A549 (cell line): ENCODE measurements at regions not wholly inside any gene's neighbourhood (a gene's known extent, or its start where the extent isn't known, plus 50 kb on each side); places are given as distances from the start of the nearest gene placed in this dataset.

ENCODE experiments used
- ATAC-seq, 2 experiments: fragments of 200-7000 bp in 1 of 2; fragments of >200 bp in 1 of 2; cut with Nextera tagmentation in 1 of 2; cut with Tn5 transposase in 1 of 2; 3 replicates each; pipeline versions ENCODE4 v1.8.0 to v1.9.1; 2018 to 2020; ENCODE audit warnings: mild to moderate bottlenecking in 1 of 2, moderate library complexity in 1 of 2
- CTCF ChIA-PET: fragments of 300-600 bp; sonication (Branson Sonifier 250); formaldehyde crosslinking; extraction: SDS; loops from one replicate; lab custom pipeline; 2021; ENCODE audit warnings: antibody characterized with exemption, inconsistent platforms; lab: Yijun Ruan, JAX
- POLR2A ChIA-PET: fragments of 350-600 bp; formaldehyde crosslinking; extraction: SDS; loops from one replicate; lab custom pipeline; 2021; ENCODE audit warnings: antibody characterized with exemption, inconsistent platforms; lab: Yijun Ruan, JAX
- DNase-seq, 2 experiments: peaks; one replicate each; pipeline versions ENCODE4 v3.0.0 to v3.0.0-alpha.2; 2011 to 2016; ENCODE audit warnings: low read depth in 1 of 2, low spot score in 1 of 2
- FAIRE-seq: peaks from 2 replicates; lab custom pipeline; 2011; peaks lifted over from hg19 to GRCh38; lab: Jason Lieb, UNC
- H3K27ac ChIP-seq, 2 experiments: fragments of >200 bp; sonication (Bioruptor Twin); formaldehyde crosslinking; 3 replicates each; pipeline ENCODE4 v1.5.1; 2016 to 2017
- H3K4me1 ChIP-seq: fragments of >200 bp; sonication (Bioruptor Twin); formaldehyde crosslinking; 3 replicates; pipeline ENCODE4 v1.6.1; 2016
- H3K4me2 ChIP-seq: fragments of >200 bp; sonication (Bioruptor Twin); formaldehyde crosslinking; 3 replicates; pipeline ENCODE4 v1.6.1; 2016
- H3K4me3 ChIP-seq: fragments of >200 bp; sonication (Bioruptor Twin); formaldehyde crosslinking; 3 replicates; pipeline ENCODE4 v1.5.1; 2016
- H3K9me3 ChIP-seq: fragments of >200 bp; sonication (Bioruptor Twin); formaldehyde crosslinking; 3 replicates; pipeline ENCODE4 v1.6.1; 2016
- BHLHE40 ChIP-seq: IDR thresholded peaks from 2 replicates; pipeline ENCODE4 v1.6.1; 2012; ENCODE audit warnings: low read depth, low read length, inconsistent platforms
- CBX2 ChIP-seq: fragments of 200-600 bp; sonication (generic); IDR thresholded peaks from 2 replicates; pipeline ENCODE4 v1.6.1; 2016; ENCODE audit warnings: low read depth, mild to moderate bottlenecking, borderline replicate concordance
- CEBPB ChIP-seq, 2 experiments: fragments of >200 bp in 1 of 2; sonication (Bioruptor Twin) in 1 of 2; formaldehyde crosslinking in 1 of 2; IDR thresholded peaks; 2 replicates each; pipeline ENCODE4 v1.6.1; 2012 to 2016
- CHD2 ChIP-seq: fragments of 150-350 bp; IDR thresholded peaks from 2 replicates; pipeline ENCODE4 v1.6.1; 2014; ENCODE audit warnings: low read length; ENCODE audit not compliant: partially characterized antibody
- CHD4 ChIP-seq: fragments of 200-600 bp; sonication (generic); IDR thresholded peaks from 2 replicates; pipeline ENCODE4 v1.6.1; 2016; ENCODE audit warnings: antibody characterized with exemption, mild to moderate bottlenecking, borderline replicate concordance
- EHMT2 ChIP-seq: fragments of 200-600 bp; sonication (generic); IDR thresholded peaks from 2 replicates; pipeline ENCODE4 v1.6.1; 2016; ENCODE audit warnings: antibody characterized with exemption, low read depth, mild to moderate bottlenecking, moderate library complexity
- EP300 ChIP-seq, 2 experiments: fragments of >200 bp; sonication (Bioruptor Twin); formaldehyde crosslinking; IDR thresholded peaks; 2 replicates in 1 of 2; 3 replicates in 1 of 2; pipeline ENCODE4 v1.6.1; 2016 to 2017
- FOSB ChIP-seq: fragments of 250-450 bp; sonication (Bioruptor Pico); IDR thresholded peaks from 2 replicates; pipeline ENCODE4 v1.5.0; 2020; ENCODE audit warnings: mild to moderate bottlenecking, moderate library complexity
- FOSL2 ChIP-seq, 2 experiments: fragments of 450-650 bp in 1 of 2; fragments of >200 bp in 1 of 2; sonication (Bioruptor Twin) in 1 of 2; formaldehyde crosslinking; IDR thresholded peaks; 2 replicates each; pipeline versions ENCODE4 v1.5.0 to v1.6.1; 2016 to 2020; ENCODE audit warnings: mild to moderate bottlenecking in 1 of 2, moderate library complexity in 1 of 2
- FOXS1 ChIP-seq: fragments of 250-450 bp; sonication (Bioruptor Pico); IDR thresholded peaks from 2 replicates; pipeline ENCODE4 v1.5.0; 2020; ENCODE audit warnings: mild to moderate bottlenecking, moderate library complexity
- HDAC2 ChIP-seq: fragments of 200-600 bp; sonication (generic); IDR thresholded peaks from 2 replicates; pipeline ENCODE4 v1.6.1; 2016
- KDM1A ChIP-seq: fragments of 200-600 bp; sonication (generic); IDR thresholded peaks from 2 replicates; pipeline ENCODE4 v1.6.1; 2016; ENCODE audit warnings: low read depth, mild to moderate bottlenecking
- KDM5A ChIP-seq: fragments of 200-600 bp; sonication (generic); IDR thresholded peaks from 2 replicates; pipeline ENCODE4 v1.6.1; 2016; ENCODE audit warnings: antibody characterized with exemption, mild to moderate bottlenecking
- MAZ ChIP-seq: fragments of 150-350 bp; IDR thresholded peaks from 2 replicates; pipeline ENCODE4 v1.6.1; 2014; ENCODE audit warnings: antibody characterized with exemption, low read depth, low read length, borderline replicate concordance
- NPAS2 ChIP-seq: fragments of 250-450 bp; sonication (Bioruptor Pico); IDR thresholded peaks from 2 replicates; pipeline ENCODE4 v1.8.0; 2022; ENCODE audit warnings: mild to moderate bottlenecking, moderate library complexity, borderline replicate concordance
- NR3C1 ChIP-seq: fragments of >200 bp; sonication (Bioruptor Twin); formaldehyde crosslinking; IDR thresholded peaks from 3 replicates; pipeline ENCODE4 v1.6.1; 2017
- PHF8 ChIP-seq: fragments of 200-600 bp; sonication (generic); IDR thresholded peaks from 2 replicates; pipeline ENCODE4 v1.6.1; 2016; ENCODE audit warnings: low read depth, mild to moderate bottlenecking, antibody characterized with exemption, moderate library complexity, borderline replicate concordance
- POLR2A ChIP-seq: IDR thresholded peaks from 2 replicates; pipeline ENCODE4 v1.6.1; 2012; ENCODE audit warnings: mild to moderate bottlenecking, low read length
- RAD21 ChIP-seq, 2 experiments: fragments of >200 bp in 1 of 2; sonication (Bioruptor Twin) in 1 of 2; formaldehyde crosslinking in 1 of 2; IDR thresholded peaks in 1 of 2; conservative IDR thresholded peaks in 1 of 2; 2 replicates in 1 of 2; 3 replicates in 1 of 2; pipeline ENCODE4 v1.6.1; 2012 to 2018; ENCODE audit warnings: inconsistent platforms in 1 of 2
- RARB ChIP-seq: fragments of 250-450 bp; sonication (Bioruptor Pico); IDR thresholded peaks from 2 replicates; pipeline ENCODE4 v1.8.0; 2021; ENCODE audit warnings: mild to moderate bottlenecking, moderate library complexity
- RCOR1 ChIP-seq: fragments of 150-350 bp; IDR thresholded peaks from 2 replicates; pipeline ENCODE4 v1.6.1; 2014; ENCODE audit warnings: antibody characterized with exemption, low read length, low read depth
- RFX5 ChIP-seq: fragments of 450-650 bp; IDR thresholded peaks from 2 replicates; pipeline ENCODE4 v1.7.1; 2014; ENCODE audit warnings: antibody characterized with exemption, mild to moderate bottlenecking, moderate library complexity
- SREBF2 ChIP-seq: fragments of 450-650 bp; IDR thresholded peaks from 2 replicates; pipeline ENCODE4 v1.6.1; 2014; ENCODE audit warnings: mild to moderate bottlenecking, moderate library complexity
- TFCP2L1 ChIP-seq: fragments of 250-450 bp; sonication (Bioruptor Pico); IDR thresholded peaks from 2 replicates; pipeline ENCODE4 v1.5.0; 2021; ENCODE audit warnings: mild to moderate bottlenecking
- ZSCAN20 ChIP-seq: fragments of 250-450 bp; sonication (Bioruptor Pico); IDR thresholded peaks from 2 replicates; pipeline ENCODE4 v1.8.0; 2022; ENCODE audit warnings: mild to moderate bottlenecking, moderate library complexity
- WGBS: methylation state at CpG from one replicate; pipeline ENCODE4 v1.1.6; 2017; ENCODE audit errors: missing lambda C conversion rate; 5-methylcytosine and 5-hydroxymethylcytosine counted together
- TF ChIP-seq, protein P1 (sequence below): fragments of >200 bp; sonication (Bioruptor Twin); formaldehyde crosslinking; IDR thresholded peaks from 3 replicates; pipeline ENCODE4 v1.6.1; 2016
- TF ChIP-seq, protein P2 (sequence below): fragments of 250-450 bp; sonication (Bioruptor Pico); IDR thresholded peaks from 2 replicates; pipeline ENCODE4 v1.5.0; 2020; ENCODE audit warnings: low read depth, mild to moderate bottlenecking, moderate library complexity
- TF ChIP-seq, protein P3 (sequence below): fragments of 450-650 bp; IDR thresholded peaks from 2 replicates; pipeline ENCODE4 v1.6.1; 2014; ENCODE audit warnings: antibody characterized with exemption
- TF ChIP-seq, protein P4 (sequence below): IDR thresholded peaks from 2 replicates; pipeline ENCODE4 v1.6.1; 2012; ENCODE audit warnings: low read depth, borderline replicate concordance
- TF ChIP-seq, protein P5 (sequence below): fragments of >200 bp; sonication (Bioruptor Twin); formaldehyde crosslinking; IDR thresholded peaks from 3 replicates; pipeline ENCODE4 v1.5.1; 2016

DNA sequence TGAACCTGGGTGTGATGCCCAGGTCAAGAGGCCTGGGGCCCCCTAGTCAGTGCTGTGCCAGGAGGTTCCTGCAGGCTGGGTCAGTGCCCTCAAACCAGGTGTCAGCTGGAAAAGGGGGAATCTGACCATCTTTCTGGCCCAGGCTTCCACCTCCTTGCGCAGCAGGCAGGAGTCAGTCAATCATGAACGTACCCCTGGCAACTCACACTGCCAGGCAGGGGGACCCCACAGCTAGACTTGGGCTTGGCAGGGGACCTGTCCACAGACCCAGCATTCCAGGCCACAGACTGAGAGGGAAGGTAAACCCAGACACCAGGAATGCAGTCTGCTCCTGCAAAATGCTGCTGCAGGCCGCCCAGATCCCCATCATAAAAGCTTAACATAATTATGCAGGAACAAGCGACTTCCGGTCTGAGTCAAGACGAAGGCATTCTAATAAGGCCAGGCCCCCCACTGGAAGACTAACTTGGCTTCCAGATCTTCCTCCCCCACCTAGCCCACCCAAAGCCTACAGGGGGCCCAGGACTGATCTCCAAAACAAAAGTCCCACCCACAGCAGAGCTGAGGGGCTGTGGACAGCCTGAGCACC is 156.3 kb downstream of the BCOR start:
- no peaks in the 10 kb centered on the region for H3K4me1 ChIP-seq
- no peaks in the 10 kb centered on the region for H3K9me3 ChIP-seq
- POLR2A ChIA-PET, result no interaction called here
- DNase-seq (no peak), ATAC-seq (no peak), FAIRE-seq (no peak)
- TF ChIP-seq, protein P1, sequence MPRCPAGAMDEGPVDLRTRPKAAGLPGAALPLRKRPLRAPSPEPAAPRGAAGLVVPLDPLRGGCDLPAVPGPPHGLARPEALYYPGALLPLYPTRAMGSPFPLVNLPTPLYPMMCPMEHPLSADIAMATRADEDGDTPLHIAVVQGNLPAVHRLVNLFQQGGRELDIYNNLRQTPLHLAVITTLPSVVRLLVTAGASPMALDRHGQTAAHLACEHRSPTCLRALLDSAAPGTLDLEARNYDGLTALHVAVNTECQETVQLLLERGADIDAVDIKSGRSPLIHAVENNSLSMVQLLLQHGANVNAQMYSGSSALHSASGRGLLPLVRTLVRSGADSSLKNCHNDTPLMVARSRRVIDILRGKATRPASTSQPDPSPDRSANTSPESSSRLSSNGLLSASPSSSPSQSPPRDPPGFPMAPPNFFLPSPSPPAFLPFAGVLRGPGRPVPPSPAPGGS, result no peak
- no peak for TF ChIP-seq CEBPB (IDR thresholded peaks at IDR 0.05)
- TF ChIP-seq SREBF2, result no peak
- no peak for TF ChIP-seq EHMT2
- TF ChIP-seq BHLHE40, result no peak
- no peak for TF ChIP-seq ZSCAN20 (CRISPR knock-in tag)
- TF ChIP-seq RAD21 (conservative IDR thresholded peaks at IDR 0.05 in 1 of 2, IDR thresholded peaks at IDR 0.05 in 1 of 2), result no peak
- no peak for TF ChIP-seq RARB (CRISPR knock-in tag)
- no peak for TF ChIP-seq NR3C1
- TF ChIP-seq, protein P2, sequence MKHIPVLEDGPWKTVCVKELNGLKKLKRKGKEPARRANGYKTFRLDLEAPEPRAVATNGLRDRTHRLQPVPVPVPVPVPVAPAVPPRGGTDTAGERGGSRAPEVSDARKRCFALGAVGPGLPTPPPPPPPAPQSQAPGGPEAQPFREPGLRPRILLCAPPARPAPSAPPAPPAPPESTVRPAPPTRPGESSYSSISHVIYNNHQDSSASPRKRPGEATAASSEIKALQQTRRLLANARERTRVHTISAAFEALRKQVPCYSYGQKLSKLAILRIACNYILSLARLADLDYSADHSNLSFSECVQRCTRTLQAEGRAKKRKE (CRISPR knock-in tag), result no peak
- TF ChIP-seq, protein P3, sequence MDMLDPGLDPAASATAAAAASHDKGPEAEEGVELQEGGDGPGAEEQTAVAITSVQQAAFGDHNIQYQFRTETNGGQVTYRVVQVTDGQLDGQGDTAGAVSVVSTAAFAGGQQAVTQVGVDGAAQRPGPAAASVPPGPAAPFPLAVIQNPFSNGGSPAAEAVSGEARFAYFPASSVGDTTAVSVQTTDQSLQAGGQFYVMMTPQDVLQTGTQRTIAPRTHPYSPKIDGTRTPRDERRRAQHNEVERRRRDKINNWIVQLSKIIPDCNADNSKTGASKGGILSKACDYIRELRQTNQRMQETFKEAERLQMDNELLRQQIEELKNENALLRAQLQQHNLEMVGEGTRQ, result no peak
- no peak for TF ChIP-seq RFX5
- no peak for TF ChIP-seq FOXS1 (CRISPR knock-in tag)
- no peak for TF ChIP-seq NPAS2 (CRISPR knock-in tag)
- TF ChIP-seq TFCP2L1 (CRISPR knock-in tag), result no peak
- TF ChIP-seq, protein P4, sequence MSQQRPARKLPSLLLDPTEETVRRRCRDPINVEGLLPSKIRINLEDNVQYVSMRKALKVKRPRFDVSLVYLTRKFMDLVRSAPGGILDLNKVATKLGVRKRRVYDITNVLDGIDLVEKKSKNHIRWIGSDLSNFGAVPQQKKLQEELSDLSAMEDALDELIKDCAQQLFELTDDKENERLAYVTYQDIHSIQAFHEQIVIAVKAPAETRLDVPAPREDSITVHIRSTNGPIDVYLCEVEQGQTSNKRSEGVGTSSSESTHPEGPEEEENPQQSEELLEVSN, result no peak
- no peak for TF ChIP-seq CHD4
- no peak for TF ChIP-seq KDM1A
- TF ChIP-seq EP300 (IDR thresholded peaks at IDR 0.05), result no peak
- H3K4me2 ChIP-seq, result no peak overlapping the region
- no peak overlapping the region for H3K27ac ChIP-seq
- H3K4me3 ChIP-seq, result no peak overlapping the region
- CTCF ChIA-PET, result no interaction called here
- WGBS, result 80% methylated on average over 3 of the region's 6 CpGs

DNA sequence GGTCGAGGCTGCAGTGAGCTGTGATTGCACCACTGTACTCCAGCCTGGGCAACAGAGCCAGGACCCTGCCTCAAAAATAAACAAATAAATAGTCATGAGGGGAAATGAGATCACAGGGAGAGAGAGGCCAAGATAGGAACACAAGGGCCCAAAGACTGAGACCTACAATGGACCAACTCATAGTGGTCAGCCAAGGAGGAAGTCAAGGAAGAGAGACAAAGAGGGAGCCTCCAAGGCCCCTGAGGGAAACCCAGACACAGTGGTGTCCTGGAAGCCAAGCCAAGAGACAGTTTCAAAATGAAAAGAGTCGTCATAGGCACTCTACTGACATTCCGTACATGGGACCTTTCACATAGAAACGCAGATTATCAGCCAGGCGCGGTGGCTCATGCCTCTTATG is 153.3 kb downstream of the BCOR start:
- Histone ChIP-seq H3K4me1 (no peaks in the 10 kb centered on the region), H3K4me2 (no peak overlapping the region), H3K9me3 (no peaks in the 10 kb centered on the region), H3K27ac (no peak overlapping the region), H3K4me3 (no peak overlapping the region)
- FAIRE-seq (no peak), DNase-seq (no peak), ATAC-seq (no peak)
- 81% methylated on average over 6 of the region's 6 CpGs for WGBS
- ChIA-PET CTCF (no interaction called here), POLR2A (no interaction called here)
- TF ChIP-seq EP300 (IDR thresholded peaks at IDR 0.05) (no peak), FOSL2 (IDR thresholded peaks at IDR 0.05) (no peak), FOSL2 (CRISPR knock-in tag; IDR thresholded peaks at IDR 0.05) (no peak), MAZ (no peak), CBX2 (no peak), CEBPB (IDR thresholded peaks at IDR 0.05) (no peak), CHD4 (no peak), RCOR1 (no peak), NPAS2 (CRISPR knock-in tag) (no peak), KDM5A (no peak), PHF8 (no peak), POLR2A (no peak), CHD2 (no peak), HDAC2 (no peak), RAD21 (conservative IDR thresholded peaks at IDR 0.05 in 1 of 2, IDR thresholded peaks at IDR 0.05 in 1 of 2) (no peak), FOSB (CRISPR knock-in tag) (no peak)
- TF ChIP-seq, protein P5, sequence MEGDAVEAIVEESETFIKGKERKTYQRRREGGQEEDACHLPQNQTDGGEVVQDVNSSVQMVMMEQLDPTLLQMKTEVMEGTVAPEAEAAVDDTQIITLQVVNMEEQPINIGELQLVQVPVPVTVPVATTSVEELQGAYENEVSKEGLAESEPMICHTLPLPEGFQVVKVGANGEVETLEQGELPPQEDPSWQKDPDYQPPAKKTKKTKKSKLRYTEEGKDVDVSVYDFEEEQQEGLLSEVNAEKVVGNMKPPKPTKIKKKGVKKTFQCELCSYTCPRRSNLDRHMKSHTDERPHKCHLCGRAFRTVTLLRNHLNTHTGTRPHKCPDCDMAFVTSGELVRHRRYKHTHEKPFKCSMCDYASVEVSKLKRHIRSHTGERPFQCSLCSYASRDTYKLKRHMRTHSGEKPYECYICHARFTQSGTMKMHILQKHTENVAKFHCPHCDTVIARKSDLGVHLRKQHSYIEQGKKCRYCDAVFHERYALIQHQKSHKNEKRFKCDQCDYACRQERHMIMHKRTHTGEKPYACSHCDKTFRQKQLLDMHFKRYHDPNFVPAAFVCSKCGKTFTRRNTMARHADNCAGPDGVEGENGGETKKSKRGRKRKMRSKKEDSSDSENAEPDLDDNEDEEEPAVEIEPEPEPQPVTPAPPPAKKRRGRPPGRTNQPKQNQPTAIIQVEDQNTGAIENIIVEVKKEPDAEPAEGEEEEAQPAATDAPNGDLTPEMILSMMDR, result no peak
- TF ChIP-seq, protein P4, result no peak
- TF ChIP-seq, protein P3, result no peak
- TF ChIP-seq, all 56 proteins: peak for 0
